Astrocyte (in vitro differentiated cells and primary cell): ENCODE measurements at regions not wholly inside any gene's neighbourhood (a gene's known extent, or its start where the extent isn't known, plus 50 kb on each side); places are given as distances from the start of the nearest gene placed in this dataset.

Experiments used
- DNase-seq: peaks from one replicate; pipeline ENCODE4 v3.0.0-alpha.2; 2010; ENCODE audit warnings: low read depth
- FAIRE-seq: peaks from 2 replicates; lab custom pipeline; 2011; peaks lifted over from hg19 to GRCh38; lab: Jason Lieb, UNC
- H2AFZ ChIP-seq: 2 replicates; pipeline ENCODE4 v1.6.0; 2012; ENCODE audit warnings: low read depth, low read length, inconsistent platforms
- H3K27ac ChIP-seq: 2 replicates; pipeline ENCODE4 v1.5.1; 2011; ENCODE audit warnings: low read depth, low read length, inconsistent platforms
- H3K27me3 ChIP-seq: 2 replicates; pipeline ENCODE4 v1.6.0; 2011; ENCODE audit warnings: low read length, inconsistent platforms; ENCODE audit not compliant: insufficient read depth
- H3K36me3 ChIP-seq: 2 replicates; pipeline ENCODE4 v1.5.1; 2011; ENCODE audit warnings: low read length, inconsistent platforms; ENCODE audit not compliant: insufficient read depth
- H3K4me1 ChIP-seq: 2 replicates; pipeline ENCODE4 v1.5.1; 2011; ENCODE audit warnings: low read length, inconsistent platforms; ENCODE audit not compliant: insufficient read depth
- H3K4me2 ChIP-seq: 2 replicates; pipeline ENCODE4 v1.6.0; 2012; ENCODE audit warnings: low read length, inconsistent platforms
- H3K4me3 ChIP-seq: 2 replicates; pipeline ENCODE4 v1.5.1; 2011; ENCODE audit warnings: low read depth, mild to moderate bottlenecking, low read length, inconsistent platforms; ENCODE audit not compliant: insufficient read depth
- H3K79me2 ChIP-seq: 2 replicates; pipeline ENCODE4 v1.6.0; 2012; ENCODE audit warnings: mild to moderate bottlenecking, low read length, inconsistent platforms; ENCODE audit not compliant: insufficient read depth
- H3K9ac ChIP-seq: 2 replicates; pipeline ENCODE4 v1.6.0; 2012; ENCODE audit warnings: mild to moderate bottlenecking, low read length, inconsistent platforms
- H3K9me3 ChIP-seq: 2 replicates; pipeline ENCODE4 v1.5.1; 2012; ENCODE audit warnings: low read depth, mild to moderate bottlenecking, low read length, inconsistent platforms; ENCODE audit not compliant: insufficient read depth
- H4K20me1 ChIP-seq: 2 replicates; pipeline ENCODE4 v1.6.0; 2012; ENCODE audit warnings: low read length, inconsistent platforms; ENCODE audit not compliant: insufficient read depth
- H3K27ac Mint-ChIP-seq: one replicate; pipeline ENCODE4 v1.8.0; 2021; ENCODE audit warnings: mild to moderate bottlenecking, mixed read lengths; ENCODE audit not compliant: unreplicated experiment
- H3K27me3 Mint-ChIP-seq: one replicate; pipeline ENCODE4 v1.8.0; 2021; ENCODE audit warnings: low read depth, mixed read lengths; ENCODE audit not compliant: unreplicated experiment
- H3K36me3 Mint-ChIP-seq: one replicate; pipeline ENCODE4 v1.8.0; 2021; ENCODE audit warnings: low read depth, mixed read lengths; ENCODE audit not compliant: unreplicated experiment
- H3K4me1 Mint-ChIP-seq: one replicate; pipeline ENCODE4 v1.8.0; 2021; ENCODE audit warnings: low read depth, mixed read lengths; ENCODE audit not compliant: unreplicated experiment
- H3K4me3 Mint-ChIP-seq: one replicate; pipeline ENCODE4 v1.8.0; 2021; ENCODE audit warnings: mild to moderate bottlenecking, moderate library complexity, mixed read lengths; ENCODE audit not compliant: unreplicated experiment
- H3K9me3 Mint-ChIP-seq: one replicate; pipeline ENCODE4 v1.8.0; 2021; ENCODE audit warnings: mild to moderate bottlenecking, mixed read lengths; ENCODE audit not compliant: unreplicated experiment
- CTCF ChIP-seq: IDR thresholded peaks from 2 replicates; pipeline ENCODE4 v1.5.1; 2011; ENCODE audit warnings: low read depth, mild to moderate bottlenecking, inconsistent platforms, low read length, moderate library complexity; ENCODE audit not compliant: insufficient read depth
- EZH2 ChIP-seq: IDR thresholded peaks from 2 replicates; pipeline ENCODE4 v1.6.1; 2012; ENCODE audit warnings: mild to moderate bottlenecking, low read length, inconsistent platforms; ENCODE audit not compliant: insufficient read depth

- no peaks in the 10 kb centered on the region for H4K20me1 ChIP-seq
- Mint-ChIP-seq H3K36me3 (no peaks in the 10 kb centered on the region), H3K27ac (peak overlapping the region; percentile 9), H3K4me1 (peaks cover 21% of the 10 kb centered on the region), H3K9me3 (peaks cover 11% of the 10 kb centered on the region), H3K4me3 (no peak overlapping the region), H3K27me3 (no peaks in the 10 kb centered on the region)
- FAIRE-seq (no peak), DNase-seq (peak; percentile 23)
- H3K4me2 ChIP-seq, result no peak overlapping the region
- H3K9ac ChIP-seq, result no peak overlapping the region
- no peaks in the 10 kb centered on the region for H3K36me3 ChIP-seq
- H3K27ac ChIP-seq, result no peak overlapping the region
- no peak overlapping the region for H3K4me3 ChIP-seq
- H3K4me1 ChIP-seq, result peaks cover 6% of the 10 kb centered on the region
- no peaks in the 10 kb centered on the region for H3K9me3 ChIP-seq
- no peak overlapping the region for H2AFZ ChIP-seq
- TF ChIP-seq CTCF, result no peak
- TF ChIP-seq EZH2, result no peak
- H3K27me3 ChIP-seq, result no peaks in the 10 kb centered on the region
- no peaks in the 10 kb centered on the region for H3K79me2 ChIP-seq
These were observed 82.6 kb upstream of the SLC38A4 start for GRCh38 chr12:46908236-46908935.

GRCh38 chr12:46908936-46909635, 83.3 kb upstream of the SLC38A4 start:
- no peaks in the 10 kb centered on the region for H3K9me3 ChIP-seq

More at GRCh38 chr12:46908936-46909635, 83.3 kb upstream of the SLC38A4 start:
- H3K4me1 Mint-ChIP-seq, result peaks cover 21% of the 10 kb centered on the region
- H3K27me3 Mint-ChIP-seq, result no peaks in the 10 kb centered on the region
- peak overlapping the region; percentile 9 for H3K27ac Mint-ChIP-seq
- H3K79me2 ChIP-seq, result no peaks in the 10 kb centered on the region
- H3K27ac ChIP-seq, result no peak overlapping the region
- TF ChIP-seq EZH2 (no peak), CTCF (no peak)
- H3K4me2 ChIP-seq, result no peak overlapping the region
- no peaks in the 10 kb centered on the region for H3K36me3 Mint-ChIP-seq
- FAIRE-seq (no peak), DNase-seq (no peak)
- H4K20me1 ChIP-seq, result no peaks in the 10 kb centered on the region
- peaks cover 15% of the 10 kb centered on the region for H3K9me3 Mint-ChIP-seq
- peaks cover 6% of the 10 kb centered on the region for H3K4me1 ChIP-seq
- no peak overlapping the region for H3K4me3 ChIP-seq
- no peaks in the 10 kb centered on the region for H3K27me3 ChIP-seq
- H2AFZ ChIP-seq, result no peak overlapping the region
- no peak overlapping the region for H3K9ac ChIP-seq
- no peak overlapping the region for H3K4me3 Mint-ChIP-seq
- no peaks in the 10 kb centered on the region for H3K36me3 ChIP-seq
